ENCODE measurements at regions not wholly inside any gene's neighbourhood (a gene's known extent, or its start where the extent isn't known, plus 50 kb on each side); places are given as distances from the start of the nearest gene placed in this dataset.
"Not testable (repeated sequence)": the region's sequence is repeated elsewhere in the genome, so short reads cannot be mapped to it uniquely, and the experiment has no call there.

GRCh38 chr16:25563700-25564099 lies 128.1 kb upstream of the HS3ST4 start:
- DNase-seq (ENCODE audit: low spot score) = no peak

- DNase-seq (ENCODE audit: low spot score) = not testable (repeated sequence)
Measured at GRCh38 chr16:25561723-25562122, 130.0 kb upstream of the HS3ST4 start.

GRCh38 chr16:25556968-25557312 lies 134.8 kb upstream of the HS3ST4 start:
- DNase-seq (ENCODE audit: low spot score) = not testable (repeated sequence)

GRCh38 chr16:25556289-25556967 lies 135.3 kb upstream of the HS3ST4 start:
- DNase-seq (ENCODE audit: low spot score) = not testable (repeated sequence)

- no peak for DNase-seq (ENCODE audit: low spot score)
Measured at GRCh38 chr16:25553711-25554436, 137.9 kb upstream of the HS3ST4 start.

- no peak for DNase-seq (ENCODE audit: low spot score)
Measured at GRCh38 chr16:25550647-25551046, 141.1 kb upstream of the HS3ST4 start.

GRCh38 chr16:25546791-25547190 lies 145.0 kb upstream of the HS3ST4 start:
- DNase-seq (ENCODE audit: low spot score) = no peak

- no peak for DNase-seq (ENCODE audit: low spot score)
Measured at GRCh38 chr16:25544294-25544693, 147.5 kb upstream of the HS3ST4 start.

GRCh38 chr16:25542306-25542705 lies 149.5 kb upstream of the HS3ST4 start:
- DNase-seq (ENCODE audit: low spot score) = no peak

GRCh38 chr16:25539767-25540166 lies 152.0 kb upstream of the HS3ST4 start:
- DNase-seq (ENCODE audit: low spot score) = not testable (repeated sequence)

GRCh38 chr16:25523183-25523582 lies 168.6 kb upstream of the HS3ST4 start:
- DNase-seq (ENCODE audit: low spot score) = no peak

GRCh38 chr16:25512041-25512440 lies 179.7 kb upstream of the HS3ST4 start:
- no peak for DNase-seq (ENCODE audit: low spot score)

- no peak for DNase-seq (ENCODE audit: low spot score)
Measured at GRCh38 chr16:25509456-25509855, 182.3 kb upstream of the HS3ST4 start.

GRCh38 chr16:25501530-25502255 lies 190.1 kb upstream of the HS3ST4 start:
- no peak for DNase-seq (ENCODE audit: low spot score)

- no peak for DNase-seq (ENCODE audit: low spot score)
Measured at GRCh38 chr16:25494292-25494691, 197.5 kb upstream of the HS3ST4 start.

GRCh38 chr16:25493136-25493811 lies 198.5 kb upstream of the HS3ST4 start:
- no peak for DNase-seq (ENCODE audit: low spot score)

- DNase-seq (ENCODE audit: low spot score) = no peak
Measured at GRCh38 chr16:25488435-25488834, 203.3 kb upstream of the HS3ST4 start.

- no peak for DNase-seq (ENCODE audit: low spot score)
Measured at GRCh38 chr16:25487888-25488287, 203.9 kb upstream of the HS3ST4 start.

- no peak for DNase-seq (ENCODE audit: low spot score)
Measured at GRCh38 chr16:25481636-25482035, 210.1 kb upstream of the HS3ST4 start.

GRCh38 chr16:25478476-25478875 lies 213.3 kb upstream of the HS3ST4 start:
- DNase-seq (ENCODE audit: low spot score) = no peak

GRCh38 chr16:25464058-25464457 lies 206.4 kb upstream of the ZKSCAN2 start:
- no peak for DNase-seq (ENCODE audit: low spot score)

- DNase-seq (ENCODE audit: low spot score) = no peak
Measured at GRCh38 chr16:25449802-25450201, 192.2 kb upstream of the ZKSCAN2 start.

Data from A172 (cell line).